Astrocyte (in vitro differentiated cells and primary cell): ENCODE measurements at regions not wholly inside any gene's neighbourhood (a gene's known extent, or its start where the extent isn't known, plus 50 kb on each side); places are given as distances from the start of the nearest gene placed in this dataset.

Experiments
- DNase-seq: peaks from one replicate; pipeline ENCODE4 v3.0.0-alpha.2; 2010; ENCODE audit warnings: low read depth
- FAIRE-seq: peaks from 2 replicates; lab custom pipeline; 2011; peaks lifted over from hg19 to GRCh38; lab: Jason Lieb, UNC
- H2AFZ ChIP-seq: 2 replicates; pipeline ENCODE4 v1.6.0; 2012; ENCODE audit warnings: low read depth, low read length, inconsistent platforms
- H3K27ac ChIP-seq: 2 replicates; pipeline ENCODE4 v1.5.1; 2011; ENCODE audit warnings: low read depth, low read length, inconsistent platforms
- H3K27me3 ChIP-seq: 2 replicates; pipeline ENCODE4 v1.6.0; 2011; ENCODE audit warnings: low read length, inconsistent platforms; ENCODE audit not compliant: insufficient read depth
- H3K36me3 ChIP-seq: 2 replicates; pipeline ENCODE4 v1.5.1; 2011; ENCODE audit warnings: low read length, inconsistent platforms; ENCODE audit not compliant: insufficient read depth
- H3K4me1 ChIP-seq: 2 replicates; pipeline ENCODE4 v1.5.1; 2011; ENCODE audit warnings: low read length, inconsistent platforms; ENCODE audit not compliant: insufficient read depth
- H3K4me2 ChIP-seq: 2 replicates; pipeline ENCODE4 v1.6.0; 2012; ENCODE audit warnings: low read length, inconsistent platforms
- H3K4me3 ChIP-seq: 2 replicates; pipeline ENCODE4 v1.5.1; 2011; ENCODE audit warnings: low read depth, mild to moderate bottlenecking, low read length, inconsistent platforms; ENCODE audit not compliant: insufficient read depth
- H3K79me2 ChIP-seq: 2 replicates; pipeline ENCODE4 v1.6.0; 2012; ENCODE audit warnings: mild to moderate bottlenecking, low read length, inconsistent platforms; ENCODE audit not compliant: insufficient read depth
- H3K9ac ChIP-seq: 2 replicates; pipeline ENCODE4 v1.6.0; 2012; ENCODE audit warnings: mild to moderate bottlenecking, low read length, inconsistent platforms
- H3K9me3 ChIP-seq: 2 replicates; pipeline ENCODE4 v1.5.1; 2012; ENCODE audit warnings: low read depth, mild to moderate bottlenecking, low read length, inconsistent platforms; ENCODE audit not compliant: insufficient read depth
- H4K20me1 ChIP-seq: 2 replicates; pipeline ENCODE4 v1.6.0; 2012; ENCODE audit warnings: low read length, inconsistent platforms; ENCODE audit not compliant: insufficient read depth
- H3K27ac Mint-ChIP-seq: one replicate; pipeline ENCODE4 v1.8.0; 2021; ENCODE audit warnings: mild to moderate bottlenecking, mixed read lengths; ENCODE audit not compliant: unreplicated experiment
- H3K27me3 Mint-ChIP-seq: one replicate; pipeline ENCODE4 v1.8.0; 2021; ENCODE audit warnings: low read depth, mixed read lengths; ENCODE audit not compliant: unreplicated experiment
- H3K36me3 Mint-ChIP-seq: one replicate; pipeline ENCODE4 v1.8.0; 2021; ENCODE audit warnings: low read depth, mixed read lengths; ENCODE audit not compliant: unreplicated experiment
- H3K4me1 Mint-ChIP-seq: one replicate; pipeline ENCODE4 v1.8.0; 2021; ENCODE audit warnings: low read depth, mixed read lengths; ENCODE audit not compliant: unreplicated experiment
- H3K4me3 Mint-ChIP-seq: one replicate; pipeline ENCODE4 v1.8.0; 2021; ENCODE audit warnings: mild to moderate bottlenecking, moderate library complexity, mixed read lengths; ENCODE audit not compliant: unreplicated experiment
- H3K9me3 Mint-ChIP-seq: one replicate; pipeline ENCODE4 v1.8.0; 2021; ENCODE audit warnings: mild to moderate bottlenecking, mixed read lengths; ENCODE audit not compliant: unreplicated experiment
- CTCF ChIP-seq: IDR thresholded peaks from 2 replicates; pipeline ENCODE4 v1.5.1; 2011; ENCODE audit warnings: low read depth, mild to moderate bottlenecking, inconsistent platforms, low read length, moderate library complexity; ENCODE audit not compliant: insufficient read depth
- EZH2 ChIP-seq: IDR thresholded peaks from 2 replicates; pipeline ENCODE4 v1.6.1; 2012; ENCODE audit warnings: mild to moderate bottlenecking, low read length, inconsistent platforms; ENCODE audit not compliant: insufficient read depth

- FAIRE-seq = no peak
- no peaks in the 10 kb centered on the region for H3K9me3 Mint-ChIP-seq
Measured at GRCh38 chr6:130758813-130759212, 68.4 kb upstream of the SMLR1 start.

GRCh38 chr6:130760006-130760405, 67.2 kb upstream of the SMLR1 start:
- no peak overlapping the region for H3K27ac ChIP-seq
- H3K79me2 ChIP-seq = no peaks in the 10 kb centered on the region
- no peaks in the 10 kb centered on the region for H4K20me1 ChIP-seq
- peaks cover 3% of the 10 kb centered on the region for H3K27me3 ChIP-seq
- H3K9ac ChIP-seq = no peak overlapping the region
- Mint-ChIP-seq H3K27me3 (peaks cover 4% of the 10 kb centered on the region), H3K4me3 (no peak overlapping the region), H3K9me3 (no peaks in the 10 kb centered on the region), H3K4me1 (no peaks in the 10 kb centered on the region), H3K27ac (no peak overlapping the region), H3K36me3 (no peaks in the 10 kb centered on the region)
- H3K9me3 ChIP-seq = no peaks in the 10 kb centered on the region
- peak; percentile 89 for TF ChIP-seq CTCF
- TF ChIP-seq EZH2 = no peak
- H3K36me3 ChIP-seq = no peaks in the 10 kb centered on the region
- no peak overlapping the region for H3K4me2 ChIP-seq
- H2AFZ ChIP-seq = no peak overlapping the region
- no peaks in the 10 kb centered on the region for H3K4me1 ChIP-seq
- FAIRE-seq (peak; percentile 74), DNase-seq (peak; percentile 22)
- no peak overlapping the region for H3K4me3 ChIP-seq

More at GRCh38 chr6:130758813-130759212, 68.4 kb upstream of the SMLR1 start:
- Histone ChIP-seq H3K4me2 (no peak overlapping the region), H3K27me3 (peaks cover 3% of the 10 kb centered on the region), H3K9me3 (no peaks in the 10 kb centered on the region), H3K9ac (no peak overlapping the region), H2AFZ (no peak overlapping the region), H3K79me2 (no peaks in the 10 kb centered on the region), H3K4me1 (no peaks in the 10 kb centered on the region), H3K4me3 (no peak overlapping the region), H3K27ac (no peak overlapping the region), H4K20me1 (no peaks in the 10 kb centered on the region), H3K36me3 (no peaks in the 10 kb centered on the region)
- Mint-ChIP-seq H3K27ac (no peak overlapping the region), H3K4me3 (no peak overlapping the region), H3K4me1 (no peaks in the 10 kb centered on the region), H3K36me3 (no peaks in the 10 kb centered on the region), H3K27me3 (peaks cover 4% of the 10 kb centered on the region)
- TF ChIP-seq CTCF (no peak), EZH2 (no peak)
- no peak for DNase-seq

GRCh38 chr6:130761286-130761685, 65.9 kb upstream of the SMLR1 start:
- FAIRE-seq (no peak), DNase-seq (no peak)
- no peak overlapping the region for H3K4me3 ChIP-seq
- H3K27ac Mint-ChIP-seq = no peak overlapping the region
- H3K27me3 ChIP-seq = peaks cover 3% of the 10 kb centered on the region
- no peak overlapping the region for H3K4me2 ChIP-seq
- H3K79me2 ChIP-seq = no peaks in the 10 kb centered on the region
- H3K36me3 Mint-ChIP-seq = no peaks in the 10 kb centered on the region
- no peaks in the 10 kb centered on the region for H3K36me3 ChIP-seq
- no peak overlapping the region for H2AFZ ChIP-seq
- no peaks in the 10 kb centered on the region for H3K9me3 Mint-ChIP-seq
- no peak overlapping the region for H3K9ac ChIP-seq
- no peak overlapping the region for H3K27ac ChIP-seq
- no peaks in the 10 kb centered on the region for H3K9me3 ChIP-seq
- H3K27me3 Mint-ChIP-seq = peaks cover 4% of the 10 kb centered on the region
- H3K4me3 Mint-ChIP-seq = no peak overlapping the region
- no peak for TF ChIP-seq CTCF
- no peak for TF ChIP-seq EZH2
- no peaks in the 10 kb centered on the region for H3K4me1 ChIP-seq
- H4K20me1 ChIP-seq = no peaks in the 10 kb centered on the region
- no peaks in the 10 kb centered on the region for H3K4me1 Mint-ChIP-seq
